GM18951 (cell line): ENCODE measurements at regions not wholly inside any gene's neighbourhood (a gene's known extent, or its start where the extent isn't known, plus 50 kb on each side); places are given as distances from the start of the nearest gene placed in this dataset.

Experiments used
- POLR2A ChIP-seq: IDR thresholded peaks from 4 replicates; pipeline ENCODE4 v1.6.1; 2011; ENCODE audit warnings: mild to moderate bottlenecking; ENCODE audit not compliant: insufficient read length, insufficient read depth; ENCODE audit errors: extremely low read depth
- in situ Hi-C: fragments of 300-500 bp; cut with MboI; formaldehyde crosslinking; loops from one replicate; pipeline ENCODE4 v1.12.0; 2022; ENCODE audit warnings: low sequenced_read_pairs, mixed read lengths, inconsistent platforms; ENCODE audit not compliant: unreplicated experiment

DNA sequence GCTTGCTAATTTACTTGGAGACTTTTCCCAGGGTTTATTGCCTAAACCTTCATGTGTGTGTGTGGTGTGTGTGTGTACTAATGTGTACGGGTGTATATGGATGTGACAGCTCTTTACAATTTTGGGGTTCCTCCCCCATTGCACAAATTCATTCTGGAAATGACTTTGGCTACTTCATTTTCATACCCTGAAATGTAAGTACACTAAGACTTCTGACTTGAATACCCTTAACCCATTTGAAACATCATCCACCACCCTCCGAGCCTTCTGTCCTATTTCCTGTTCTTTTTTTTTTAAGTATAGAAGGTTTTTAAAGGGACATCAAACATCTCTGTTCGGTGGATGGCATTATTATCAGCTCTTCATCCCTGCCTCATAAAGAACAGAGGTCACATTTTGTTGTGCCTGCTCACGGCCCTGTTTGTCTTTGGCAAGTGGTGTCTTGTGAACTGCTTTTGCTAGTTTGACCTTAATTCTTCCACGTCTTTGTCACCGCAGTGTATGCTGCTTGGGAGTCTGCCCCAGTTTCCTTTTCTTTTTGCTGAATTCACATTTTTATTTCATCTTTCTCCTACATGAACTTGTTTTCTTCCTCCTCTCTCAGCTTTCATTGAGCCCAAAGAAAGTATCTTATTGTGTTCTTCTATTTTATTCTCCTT lies 228.3 kb downstream of the FOXO1 start:
- in situ Hi-C loops: no loop called here
- no peak for TF ChIP-seq POLR2A

DNA sequence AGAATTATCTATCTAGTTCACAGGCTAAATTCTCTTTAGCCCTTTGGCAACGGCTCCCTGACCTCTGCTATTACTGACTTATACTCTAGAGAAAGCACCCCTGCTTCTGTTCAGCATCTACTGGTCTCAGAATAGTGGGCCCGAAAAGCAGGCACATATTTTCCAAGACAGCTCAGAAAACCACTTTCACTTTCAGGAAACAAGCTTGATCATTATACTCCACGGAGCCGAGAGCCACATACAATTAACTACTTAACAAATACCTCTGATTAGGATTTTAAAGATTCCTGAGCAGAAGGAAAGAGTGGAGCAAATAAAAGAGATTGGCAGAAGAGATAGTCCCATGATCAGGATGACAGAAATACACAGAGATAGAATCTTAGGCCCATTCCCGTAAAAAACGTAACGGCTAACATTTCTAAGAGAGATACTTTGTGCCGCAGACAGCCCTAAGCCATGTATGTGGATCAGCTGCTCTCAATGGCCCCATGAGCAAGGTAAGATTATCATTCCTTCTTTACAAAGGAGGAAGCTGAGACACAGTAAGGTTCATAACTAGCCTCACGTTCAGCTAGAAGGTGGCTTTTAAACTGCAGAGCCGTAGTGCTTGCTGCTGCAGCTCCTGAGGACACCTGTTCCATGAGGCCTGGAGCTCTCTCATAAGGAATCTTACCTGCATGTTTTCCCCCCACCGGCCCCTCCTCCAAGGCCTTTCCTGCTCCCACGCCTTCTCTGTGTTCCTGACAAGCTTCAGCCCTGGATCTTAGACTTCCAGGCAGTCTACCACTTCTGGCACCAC lies 227.2 kb downstream of the FOXO1 start:
- no peak for TF ChIP-seq POLR2A
- in situ Hi-C loops: no loop called here

DNA sequence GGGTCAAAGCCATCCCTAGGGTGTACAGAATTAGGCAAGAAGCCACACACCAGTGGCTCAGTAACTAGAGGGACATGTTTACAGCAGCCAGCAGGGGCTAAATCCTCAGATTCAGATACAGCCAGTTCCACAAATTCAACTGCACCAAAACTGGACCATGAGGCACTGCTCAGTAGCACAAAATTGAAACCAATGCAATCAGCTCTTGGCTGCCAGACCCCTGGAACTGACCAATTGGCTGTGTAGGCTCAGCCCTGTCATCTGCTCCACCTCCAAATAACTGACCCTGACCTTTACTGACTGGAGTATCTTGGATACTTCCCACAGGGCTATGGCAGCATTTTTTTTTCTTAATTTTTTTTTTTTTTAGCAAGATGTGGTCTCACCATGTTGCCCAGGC lies 226.5 kb downstream of the FOXO1 start:
- no peak for TF ChIP-seq POLR2A
- in situ Hi-C loops: loop anchor here (5.0 kb wide), 1 partner anchor 237 kb away; no protein-coding TSS in a partner anchor

DNA sequence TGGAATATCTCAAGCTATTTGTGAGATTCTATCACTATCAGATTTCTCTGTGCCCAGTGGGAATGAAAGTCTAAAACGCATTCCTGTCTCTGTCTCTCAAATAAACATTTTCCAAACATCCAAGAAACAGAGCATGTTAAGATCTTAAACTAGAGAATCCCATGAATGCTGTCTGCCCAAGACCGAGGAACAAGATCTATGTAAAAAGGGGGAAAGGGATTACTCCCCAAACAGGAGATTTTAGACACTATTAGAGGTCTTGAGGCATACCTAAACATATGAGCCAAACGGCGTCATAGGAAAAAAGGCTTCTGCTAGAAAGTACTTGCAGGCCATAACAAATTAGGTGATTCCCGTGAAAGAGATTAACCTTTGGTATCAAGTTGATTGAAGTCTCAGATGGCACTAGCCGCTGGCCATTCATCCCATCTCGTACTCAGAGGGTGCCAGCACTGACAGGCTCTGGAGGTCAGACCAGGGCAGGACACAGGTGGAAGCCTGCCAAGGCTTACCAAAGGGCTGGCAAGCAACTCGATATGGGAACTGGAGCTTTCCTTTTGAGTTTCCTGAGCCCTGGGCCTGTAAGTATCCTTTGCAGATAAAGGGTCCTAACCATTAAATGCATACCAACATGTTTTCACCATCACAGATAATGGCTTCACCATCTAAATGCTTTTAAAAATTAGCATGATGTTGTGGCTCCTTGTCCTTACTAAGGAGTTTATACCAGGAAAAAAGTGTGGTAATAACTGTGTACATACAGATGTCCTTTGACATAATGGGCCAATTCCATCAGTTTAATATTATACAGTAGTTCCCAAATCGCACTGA lies 225.2 kb downstream of the FOXO1 start:
- in situ Hi-C loops: loop anchor here (5.0 kb wide), 1 partner anchor 236 kb away; no protein-coding TSS in a partner anchor
- TF ChIP-seq POLR2A: no peak

DNA sequence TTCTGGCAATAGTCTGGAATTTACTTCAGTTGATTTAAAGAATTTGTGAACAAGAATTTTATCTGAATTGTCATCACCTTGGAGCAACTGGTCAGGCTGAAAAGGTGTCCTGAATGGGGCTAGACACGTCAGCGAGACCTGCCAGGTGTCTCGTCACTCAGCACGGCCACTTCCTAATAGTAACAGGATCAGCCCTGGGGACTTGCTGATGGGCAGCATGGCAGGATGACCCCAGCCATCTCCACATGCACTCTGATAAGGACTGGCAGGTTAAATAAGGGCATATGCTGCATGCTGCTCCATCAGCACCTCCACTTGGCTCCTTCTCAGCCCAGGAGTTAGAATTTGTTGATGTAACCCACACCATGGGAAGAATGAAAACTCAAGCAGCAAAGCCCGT lies 224.2 kb downstream of the FOXO1 start:
- no peak for TF ChIP-seq POLR2A
- in situ Hi-C loops: loop anchor here (5.0 kb wide), 1 partner anchor 235 kb away; no protein-coding TSS in a partner anchor

DNA sequence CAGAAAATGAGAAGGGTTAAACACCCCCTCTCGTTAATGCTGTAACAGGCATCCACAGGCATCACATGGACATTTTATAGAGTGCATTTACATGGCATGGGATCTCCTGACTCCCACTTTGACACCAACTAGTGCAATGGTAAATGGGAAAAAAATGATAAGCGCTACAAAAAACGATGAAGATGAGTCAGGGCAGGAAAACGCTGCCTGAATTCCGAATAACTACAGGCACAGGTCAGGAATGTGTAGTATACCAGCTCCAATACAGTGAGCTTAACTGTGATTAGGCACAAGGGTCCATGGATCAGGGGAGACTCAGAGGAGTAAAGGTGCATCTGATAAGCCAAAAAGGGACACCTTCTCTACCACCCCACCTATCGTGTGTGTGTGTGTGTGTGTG lies 223.6 kb downstream of the FOXO1 start:
- in situ Hi-C loops: loop anchor here (5.0 kb wide), 1 partner anchor 234 kb away; no protein-coding TSS in a partner anchor
- TF ChIP-seq POLR2A: no peak

DNA sequence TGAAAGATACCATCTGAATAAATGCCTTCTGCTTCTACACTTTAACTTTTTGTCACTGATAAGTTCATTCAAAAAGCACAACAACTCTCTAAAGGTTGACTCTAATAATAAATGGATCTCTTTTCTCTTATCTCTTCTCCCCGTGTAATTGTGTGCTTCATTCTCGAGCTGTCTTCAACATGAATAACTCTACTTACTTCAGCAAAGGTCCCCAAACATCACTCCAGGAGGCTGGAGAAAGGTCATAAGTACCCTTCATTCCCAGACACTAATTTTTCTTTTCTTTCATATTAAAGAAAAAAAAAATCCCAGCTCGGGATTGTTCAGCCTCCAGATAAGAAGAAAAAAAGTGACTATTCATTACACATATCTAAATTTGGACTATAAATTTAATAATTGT lies 222.2 kb downstream of the FOXO1 start:
- no peak for TF ChIP-seq POLR2A
- in situ Hi-C loops: loop anchor here (5.0 kb wide), 1 partner anchor 233 kb away; no protein-coding TSS in a partner anchor

DNA sequence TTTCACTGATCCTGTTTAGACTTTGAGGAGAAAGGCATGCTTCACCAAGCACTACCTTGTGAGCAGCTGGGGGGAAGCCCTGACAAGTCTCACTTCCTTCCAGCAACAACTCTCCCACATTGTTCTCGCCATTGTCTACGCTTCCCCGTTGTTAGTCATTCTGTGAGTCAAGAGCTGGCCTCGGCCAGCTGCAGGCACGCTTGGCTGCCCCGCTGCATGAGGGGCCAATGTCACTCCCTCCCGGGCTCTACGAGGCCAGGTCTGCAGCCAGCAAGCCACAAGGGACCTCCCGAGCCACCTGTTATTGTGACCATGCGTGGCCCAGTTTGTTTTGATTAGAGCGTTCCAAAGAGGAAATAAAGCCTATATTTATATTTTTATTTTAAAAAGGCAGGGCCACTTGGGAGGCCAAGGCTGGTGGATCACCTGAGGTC lies 220.9 kb downstream of the FOXO1 start:
- in situ Hi-C loops: no loop called here
- TF ChIP-seq POLR2A: no peak

DNA sequence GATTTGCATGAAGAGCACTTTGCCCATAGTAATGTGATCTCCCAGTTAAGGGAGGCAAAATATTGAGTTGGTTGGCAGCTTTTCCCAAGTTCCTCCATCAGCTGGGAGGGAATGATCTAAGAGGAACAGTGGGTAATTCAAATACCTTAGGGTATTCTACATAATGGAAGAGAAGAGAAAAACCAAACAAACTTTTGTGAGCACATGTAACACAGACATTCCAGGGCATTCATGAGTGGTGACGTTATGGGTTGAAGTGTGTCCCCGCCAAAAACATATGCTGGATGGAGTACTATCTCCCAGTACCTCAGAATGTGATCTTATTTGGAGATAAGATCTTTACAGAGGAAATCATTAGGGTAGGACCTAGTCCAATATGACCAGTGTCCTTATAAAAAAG lies 220.1 kb downstream of the FOXO1 start:
- in situ Hi-C loops: no loop called here
- TF ChIP-seq POLR2A: no peak

DNA sequence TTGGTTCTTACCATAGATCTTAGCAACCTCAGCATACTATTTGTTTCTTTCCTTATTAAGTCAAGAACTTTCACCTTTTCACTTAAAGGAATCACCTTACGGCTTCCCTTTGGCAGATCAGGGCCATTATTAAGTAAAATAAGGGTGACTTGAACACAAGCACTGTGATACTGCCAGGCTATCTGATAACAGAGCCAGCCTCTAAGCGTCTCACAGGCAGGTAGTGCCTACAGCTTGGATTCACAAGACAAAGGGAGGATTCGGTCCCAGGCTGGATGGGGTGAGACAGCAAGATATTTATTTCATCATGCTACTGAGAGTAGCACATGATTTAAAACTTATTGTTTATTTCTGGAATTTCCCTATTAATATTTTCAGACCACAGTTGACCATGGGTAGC lies 218.6 kb downstream of the FOXO1 start:
- TF ChIP-seq POLR2A: no peak
- in situ Hi-C loops: no loop called here

DNA sequence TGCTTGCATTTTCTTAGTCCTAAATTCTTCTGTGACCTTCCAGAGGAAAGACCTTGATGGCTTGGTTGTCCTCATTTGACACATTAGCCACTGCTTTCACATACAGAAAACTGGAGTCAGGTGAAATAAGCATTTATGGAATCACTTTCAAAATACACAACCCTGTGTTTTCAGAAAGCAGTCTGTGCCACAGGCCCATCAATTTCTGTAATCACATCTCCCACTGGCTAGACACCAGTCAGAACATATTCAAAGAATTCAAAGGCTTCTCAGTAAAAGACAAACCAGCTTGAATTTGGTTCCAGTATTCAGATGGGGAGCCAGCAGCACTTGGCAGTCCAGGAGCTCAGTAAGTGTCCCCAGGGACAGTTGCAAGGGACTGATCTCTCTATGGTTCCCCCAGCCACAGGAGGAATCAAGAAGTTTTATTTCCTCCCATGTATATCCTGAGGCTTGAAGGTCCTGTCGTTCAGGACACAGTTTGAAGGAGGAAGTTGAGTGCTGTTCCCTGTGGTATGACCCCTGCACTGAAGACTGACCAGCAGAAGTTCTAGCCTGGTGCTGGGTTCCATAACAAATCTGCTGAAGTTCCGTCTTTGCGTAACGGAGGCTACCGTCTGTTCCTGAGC lies 214.3 kb downstream of the FOXO1 start:
- no peak for TF ChIP-seq POLR2A
- in situ Hi-C loops: no loop called here

DNA sequence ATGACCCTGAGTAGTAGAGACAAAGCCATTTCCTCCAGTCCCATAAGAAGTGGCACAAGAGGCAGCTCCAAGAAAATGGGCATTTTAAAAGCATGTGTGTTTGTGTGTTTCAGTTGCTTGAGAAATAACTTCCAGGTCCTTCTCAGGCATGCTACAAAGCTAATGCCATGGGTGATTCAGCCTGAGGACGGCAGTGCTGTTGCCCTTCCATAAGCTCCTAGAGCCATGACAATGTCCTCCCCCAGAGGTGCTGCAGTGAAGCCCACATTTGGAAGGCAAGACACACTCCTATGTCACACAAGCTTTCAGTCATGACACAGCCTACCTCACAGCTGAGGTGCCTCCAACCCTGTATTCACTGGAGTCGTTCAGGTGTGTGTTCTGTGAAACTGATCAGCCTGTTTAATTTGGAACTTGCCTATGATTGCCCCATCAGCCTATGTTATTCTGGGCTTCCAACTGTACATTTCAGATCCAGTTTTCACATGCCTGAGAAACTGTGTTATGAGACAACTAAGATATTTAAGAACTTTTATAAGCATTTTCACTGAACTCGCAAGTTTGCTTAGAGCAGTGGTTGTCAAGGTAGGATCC lies 213.6 kb downstream of the FOXO1 start:
- TF ChIP-seq POLR2A: no peak
- in situ Hi-C loops: no loop called here
